ENCODE measurements at regions not wholly inside any gene's neighbourhood (a gene's known extent, or its start where the extent isn't known, plus 50 kb on each side); places are given as distances from the start of the nearest gene placed in this dataset.

DNA sequence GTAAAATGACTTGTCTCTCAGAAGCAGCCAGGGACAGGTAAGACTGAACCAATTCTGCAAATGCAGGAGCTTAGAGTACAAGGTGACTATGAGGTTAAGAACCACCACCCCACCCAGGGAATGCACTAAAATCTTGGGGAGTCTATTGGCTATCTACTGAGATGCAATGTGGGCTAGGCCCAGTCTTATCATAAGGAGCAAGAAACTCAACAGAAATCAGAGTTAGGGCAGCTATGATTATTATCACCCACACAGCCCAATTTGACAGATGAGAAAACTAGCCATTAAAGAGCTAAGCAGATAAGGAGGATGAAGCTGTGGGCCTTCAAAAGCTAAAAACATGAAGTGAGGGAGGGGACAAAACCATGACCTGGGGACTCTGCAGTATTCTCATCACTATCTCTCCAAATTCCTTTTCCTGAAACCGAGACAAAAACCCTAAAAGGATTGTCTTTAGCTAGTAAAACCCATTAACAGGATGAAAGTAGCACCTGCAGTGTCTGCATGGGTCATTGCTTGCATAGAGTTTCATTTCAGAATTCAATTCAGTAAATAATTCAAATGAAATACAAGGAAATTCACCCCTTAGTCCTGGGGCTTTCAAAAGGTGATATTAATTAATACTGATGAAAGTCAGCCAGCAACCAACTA is 68.8 kb upstream of the USP47 start:
- no peak for TF ChIP-seq POLR2A (IDR thresholded peaks at IDR 0.05)
- TF ChIP-seq, protein P1, sequence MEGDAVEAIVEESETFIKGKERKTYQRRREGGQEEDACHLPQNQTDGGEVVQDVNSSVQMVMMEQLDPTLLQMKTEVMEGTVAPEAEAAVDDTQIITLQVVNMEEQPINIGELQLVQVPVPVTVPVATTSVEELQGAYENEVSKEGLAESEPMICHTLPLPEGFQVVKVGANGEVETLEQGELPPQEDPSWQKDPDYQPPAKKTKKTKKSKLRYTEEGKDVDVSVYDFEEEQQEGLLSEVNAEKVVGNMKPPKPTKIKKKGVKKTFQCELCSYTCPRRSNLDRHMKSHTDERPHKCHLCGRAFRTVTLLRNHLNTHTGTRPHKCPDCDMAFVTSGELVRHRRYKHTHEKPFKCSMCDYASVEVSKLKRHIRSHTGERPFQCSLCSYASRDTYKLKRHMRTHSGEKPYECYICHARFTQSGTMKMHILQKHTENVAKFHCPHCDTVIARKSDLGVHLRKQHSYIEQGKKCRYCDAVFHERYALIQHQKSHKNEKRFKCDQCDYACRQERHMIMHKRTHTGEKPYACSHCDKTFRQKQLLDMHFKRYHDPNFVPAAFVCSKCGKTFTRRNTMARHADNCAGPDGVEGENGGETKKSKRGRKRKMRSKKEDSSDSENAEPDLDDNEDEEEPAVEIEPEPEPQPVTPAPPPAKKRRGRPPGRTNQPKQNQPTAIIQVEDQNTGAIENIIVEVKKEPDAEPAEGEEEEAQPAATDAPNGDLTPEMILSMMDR (IDR thresholded peaks at IDR 0.05), result no peak

All from gastroesophageal sphincter (tissue), 3 donors.